IMR-90 (cell line): ENCODE measurements at regions not wholly inside any gene's neighbourhood (a gene's known extent, or its start where the extent isn't known, plus 50 kb on each side); places are given as distances from the start of the nearest gene placed in this dataset.

Experiments
- BHLHE40 ChIP-seq: fragments of 150-350 bp; IDR thresholded peaks from 2 replicates; pipeline ENCODE4 v1.6.1; 2016; ENCODE audit warnings: mild to moderate bottlenecking, low read depth, low read length
- CEBPB ChIP-seq: IDR thresholded peaks from 2 replicates; pipeline ENCODE4 v1.6.1; 2012; ENCODE audit warnings: low read depth, low read length, improper control_type of control experiment
- FOS ChIP-seq: fragments of 150-350 bp; IDR thresholded peaks from 2 replicates; pipeline ENCODE4 v1.6.1; 2016; ENCODE audit warnings: low read depth, low read length
- MXI1 ChIP-seq: IDR thresholded peaks from 2 replicates; pipeline ENCODE4 v1.6.1; 2012; ENCODE audit warnings: low read depth, mild to moderate bottlenecking, low read length, moderate library complexity, borderline replicate concordance
- NFE2L2 ChIP-seq: fragments of 150-350 bp; IDR thresholded peaks from 2 replicates; pipeline ENCODE4 v1.6.1; 2016; ENCODE audit warnings: low read depth, mild to moderate bottlenecking, low read length
- POLR2A ChIP-seq: IDR thresholded peaks from 2 replicates; pipeline ENCODE4 v1.6.1; 2012; ENCODE audit warnings: mild to moderate bottlenecking, low read depth, low read length
- RAD21 ChIP-seq: IDR thresholded peaks from 2 replicates; pipeline ENCODE4 v1.6.1; 2012; ENCODE audit warnings: low read length, improper control_type of control experiment
- RFX5 ChIP-seq: IDR thresholded peaks from 2 replicates; pipeline ENCODE4 v1.8.0; 2012; ENCODE audit warnings: low read depth, mild to moderate bottlenecking, low read length, moderate library complexity
- SMC3 ChIP-seq: fragments of 150-350 bp; IDR thresholded peaks from 2 replicates; pipeline ENCODE4 v1.6.1; 2016; ENCODE audit warnings: low read depth, mild to moderate bottlenecking, antibody characterized with exemption, low read length, moderate library complexity
- TF ChIP-seq, protein P1 (sequence below): fragments of 150-350 bp; IDR thresholded peaks from 2 replicates; pipeline ENCODE4 v1.6.1; 2017; ENCODE audit warnings: mild to moderate bottlenecking, antibody characterized with exemption, low read length, low read depth
- TF ChIP-seq, protein P2 (sequence below): conservative IDR thresholded peaks from 2 replicates; pipeline ENCODE4 v1.5.1; 2012; ENCODE audit warnings: mild to moderate bottlenecking, low read depth, low read length, improper control_type of control experiment

DNA sequence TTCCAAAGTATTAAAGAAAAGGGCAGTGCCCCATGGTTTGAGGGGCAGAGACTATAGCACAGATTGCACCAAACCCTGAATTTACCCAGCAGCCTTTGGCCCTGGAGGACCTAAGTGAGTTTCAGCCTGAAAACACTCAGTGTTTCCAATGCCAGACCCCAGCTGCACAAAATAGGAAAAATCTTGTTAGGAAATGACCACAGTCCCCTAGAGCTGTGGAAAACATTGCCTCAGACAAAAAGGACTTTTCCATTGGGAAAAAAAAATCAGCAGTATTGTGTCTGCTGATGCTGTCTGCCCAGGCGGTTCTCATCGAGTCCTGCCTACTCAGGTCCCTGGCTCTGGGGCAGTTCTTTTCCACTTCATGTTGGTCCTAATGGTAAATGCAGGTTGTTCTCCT, 121.7 kb upstream of the DLG1 start:
- TF ChIP-seq NFE2L2 (no peak), BHLHE40 (no peak), RAD21 (no peak), CEBPB (no peak), POLR2A (no peak), SMC3 (no peak), MXI1 (no peak), RFX5 (no peak), FOS (no peak)
- TF ChIP-seq, protein P1, sequence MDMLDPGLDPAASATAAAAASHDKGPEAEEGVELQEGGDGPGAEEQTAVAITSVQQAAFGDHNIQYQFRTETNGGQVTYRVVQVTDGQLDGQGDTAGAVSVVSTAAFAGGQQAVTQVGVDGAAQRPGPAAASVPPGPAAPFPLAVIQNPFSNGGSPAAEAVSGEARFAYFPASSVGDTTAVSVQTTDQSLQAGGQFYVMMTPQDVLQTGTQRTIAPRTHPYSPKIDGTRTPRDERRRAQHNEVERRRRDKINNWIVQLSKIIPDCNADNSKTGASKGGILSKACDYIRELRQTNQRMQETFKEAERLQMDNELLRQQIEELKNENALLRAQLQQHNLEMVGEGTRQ = no peak
- TF ChIP-seq, protein P2, sequence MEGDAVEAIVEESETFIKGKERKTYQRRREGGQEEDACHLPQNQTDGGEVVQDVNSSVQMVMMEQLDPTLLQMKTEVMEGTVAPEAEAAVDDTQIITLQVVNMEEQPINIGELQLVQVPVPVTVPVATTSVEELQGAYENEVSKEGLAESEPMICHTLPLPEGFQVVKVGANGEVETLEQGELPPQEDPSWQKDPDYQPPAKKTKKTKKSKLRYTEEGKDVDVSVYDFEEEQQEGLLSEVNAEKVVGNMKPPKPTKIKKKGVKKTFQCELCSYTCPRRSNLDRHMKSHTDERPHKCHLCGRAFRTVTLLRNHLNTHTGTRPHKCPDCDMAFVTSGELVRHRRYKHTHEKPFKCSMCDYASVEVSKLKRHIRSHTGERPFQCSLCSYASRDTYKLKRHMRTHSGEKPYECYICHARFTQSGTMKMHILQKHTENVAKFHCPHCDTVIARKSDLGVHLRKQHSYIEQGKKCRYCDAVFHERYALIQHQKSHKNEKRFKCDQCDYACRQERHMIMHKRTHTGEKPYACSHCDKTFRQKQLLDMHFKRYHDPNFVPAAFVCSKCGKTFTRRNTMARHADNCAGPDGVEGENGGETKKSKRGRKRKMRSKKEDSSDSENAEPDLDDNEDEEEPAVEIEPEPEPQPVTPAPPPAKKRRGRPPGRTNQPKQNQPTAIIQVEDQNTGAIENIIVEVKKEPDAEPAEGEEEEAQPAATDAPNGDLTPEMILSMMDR = no peak
